HL-60 (cell line): ENCODE measurements at regions not wholly inside any gene's neighbourhood (a gene's known extent, or its start where the extent isn't known, plus 50 kb on each side); places are given as distances from the start of the nearest gene placed in this dataset.

Experiments
- DNase-seq, 2 experiments: peaks; one replicate each; pipeline ENCODE4 v3.0.0-alpha.2; 2010 to 2020; ENCODE audit warnings: low read depth in 1 of 2, low spot score in 1 of 2
- H3K27ac ChIP-seq: fragments of 250-450 bp; sonication (Bioruptor Pico); replicated peaks from 2 replicates; pipeline ENCODE4 v1.5.1; 2020; ENCODE audit warnings: mild to moderate bottlenecking, moderate library complexity
- H3K27me3 ChIP-seq: fragments of 250-450 bp; sonication (Bioruptor Pico); 2 replicates; pipeline ENCODE4 v1.5.1; 2021; ENCODE audit warnings: mild to moderate bottlenecking, moderate library complexity; ENCODE audit not compliant: insufficient read depth, poor library complexity, severe bottlenecking
- H3K4me3 ChIP-seq: replicated peaks from 2 replicates; pipeline ENCODE4 v1.5.1; 2011; ENCODE audit warnings: mild to moderate bottlenecking, control low read depth, low read length; ENCODE audit not compliant: insufficient read depth
- CTCF ChIP-seq: IDR thresholded peaks from one replicate; pipeline ENCODE4 v1.5.1; 2011; ENCODE audit warnings: low read length, control low read depth, inconsistent platforms; ENCODE audit not compliant: insufficient read depth
- GABPA ChIP-seq: IDR thresholded peaks from 2 replicates; pipeline ENCODE4 v1.6.1; 2012; ENCODE audit warnings: low read depth
- POLR2AphosphoS5 ChIP-seq: IDR thresholded peaks from 2 replicates; pipeline ENCODE4 v1.6.1; 2012; ENCODE audit warnings: low read depth
- REST ChIP-seq: IDR thresholded peaks from 2 replicates; pipeline ENCODE4 v1.6.1; 2012; ENCODE audit warnings: low read depth; ENCODE audit not compliant: insufficient replicate concordance
- SPI1 ChIP-seq: IDR thresholded peaks from 2 replicates; pipeline ENCODE4 v1.6.1; 2012; ENCODE audit warnings: low read depth, mild to moderate bottlenecking, borderline replicate concordance

- Histone ChIP-seq H3K27me3 (no peaks in the 10 kb centered on the region), H3K4me3 (no peak overlapping the region), H3K27ac (no peak overlapping the region)
- TF ChIP-seq REST = no peak
- TF ChIP-seq GABPA = no peak
- TF ChIP-seq POLR2AphosphoS5 = no peak
- no peak for TF ChIP-seq SPI1
- TF ChIP-seq CTCF = no peak
- no peak for DNase-seq
Observed at GRCh38 chr6:85389151-85389797, 60.6 kb upstream of the NT5E start.

GRCh38 chr6:85388531-85388930 is 61.4 kb upstream of the NT5E start:
- TF ChIP-seq GABPA (no peak), REST (no peak), SPI1 (no peak), CTCF (no peak), POLR2AphosphoS5 (no peak)
- DNase-seq = no peak
- Histone ChIP-seq H3K27ac (no peak overlapping the region), H3K27me3 (peaks cover 2% of the 10 kb centered on the region), H3K4me3 (no peak overlapping the region)

GRCh38 chr6:85385636-85386315 is 64.1 kb upstream of the NT5E start:
- TF ChIP-seq SPI1 = no peak
- Histone ChIP-seq H3K27me3 (peaks cover 2% of the 10 kb centered on the region), H3K27ac (no peak overlapping the region), H3K4me3 (no peak overlapping the region)
- DNase-seq = no peak

- Histone ChIP-seq H3K27ac (no peak overlapping the region), H3K27me3 (peaks cover 2% of the 10 kb centered on the region), H3K4me3 (no peak overlapping the region)
- no peak for DNase-seq
- TF ChIP-seq SPI1 (no peak), REST (no peak), POLR2AphosphoS5 (no peak), GABPA (no peak), CTCF (no peak)
Observed at GRCh38 chr6:85383042-85383441, 66.8 kb upstream of the NT5E start.
